GM12874 (cell line): ENCODE measurements at regions not wholly inside any gene's neighbourhood (a gene's known extent, or its start where the extent isn't known, plus 50 kb on each side); places are given as distances from the start of the nearest gene placed in this dataset.

Source experiments
- CTCF ChIP-seq: IDR thresholded peaks from 2 replicates; pipeline ENCODE4 v1.5.1; 2011; ENCODE audit warnings: low read depth, mild to moderate bottlenecking, control low read depth, low read length, moderate library complexity; ENCODE audit not compliant: insufficient read depth

- no peak for TF ChIP-seq CTCF
Measured at GRCh38 chr5:58115811-58116210, 344.1 kb downstream of the PLK2 start.

- no peak for TF ChIP-seq CTCF
Measured at GRCh38 chr5:58114324-58114723, 345.6 kb downstream of the PLK2 start.

DNA sequence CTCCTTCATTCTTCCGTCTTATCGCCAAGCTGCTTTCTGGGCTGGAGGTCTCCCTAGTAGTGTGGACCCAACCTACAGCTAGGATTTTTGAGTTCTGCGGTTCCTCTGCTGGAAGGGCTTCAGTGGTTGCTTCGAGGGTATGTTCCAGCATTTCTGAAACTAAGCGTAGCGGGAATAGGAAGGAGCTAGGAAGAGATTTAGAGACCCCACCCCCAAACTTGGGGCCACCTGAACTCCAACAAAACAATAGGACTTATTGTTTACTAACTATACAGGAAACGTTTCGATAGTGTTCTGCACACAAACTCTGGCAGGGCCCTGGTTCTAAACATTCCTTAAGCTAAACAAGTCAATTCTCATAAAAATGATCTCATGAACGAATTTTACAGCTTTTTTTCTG lies 346.7 kb downstream of the PLK2 start:
- no peak for TF ChIP-seq CTCF

DNA sequence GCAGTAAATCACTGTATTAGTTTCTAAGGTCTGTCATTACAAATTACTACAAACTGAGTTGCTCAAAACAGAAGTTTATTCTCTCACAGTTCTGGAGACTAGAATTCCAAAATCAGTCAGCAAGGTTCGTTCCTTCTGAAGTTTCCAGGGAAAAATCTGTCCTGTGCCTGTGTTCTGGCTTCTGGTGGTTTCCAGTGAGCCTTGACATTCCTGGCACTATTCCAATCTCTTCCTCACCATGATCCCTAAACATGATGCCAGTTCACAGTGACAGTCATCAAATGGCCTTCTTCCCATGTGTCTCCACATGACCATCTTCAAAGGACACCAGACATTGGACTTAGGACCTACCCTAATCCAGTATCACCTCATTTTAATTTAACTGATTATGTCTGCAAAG lies 351.4 kb downstream of the PLK2 start:
- TF ChIP-seq CTCF = no peak

GRCh38 chr5:58107704-58108103 lies 352.2 kb downstream of the PLK2 start:
- no peak for TF ChIP-seq CTCF

DNA sequence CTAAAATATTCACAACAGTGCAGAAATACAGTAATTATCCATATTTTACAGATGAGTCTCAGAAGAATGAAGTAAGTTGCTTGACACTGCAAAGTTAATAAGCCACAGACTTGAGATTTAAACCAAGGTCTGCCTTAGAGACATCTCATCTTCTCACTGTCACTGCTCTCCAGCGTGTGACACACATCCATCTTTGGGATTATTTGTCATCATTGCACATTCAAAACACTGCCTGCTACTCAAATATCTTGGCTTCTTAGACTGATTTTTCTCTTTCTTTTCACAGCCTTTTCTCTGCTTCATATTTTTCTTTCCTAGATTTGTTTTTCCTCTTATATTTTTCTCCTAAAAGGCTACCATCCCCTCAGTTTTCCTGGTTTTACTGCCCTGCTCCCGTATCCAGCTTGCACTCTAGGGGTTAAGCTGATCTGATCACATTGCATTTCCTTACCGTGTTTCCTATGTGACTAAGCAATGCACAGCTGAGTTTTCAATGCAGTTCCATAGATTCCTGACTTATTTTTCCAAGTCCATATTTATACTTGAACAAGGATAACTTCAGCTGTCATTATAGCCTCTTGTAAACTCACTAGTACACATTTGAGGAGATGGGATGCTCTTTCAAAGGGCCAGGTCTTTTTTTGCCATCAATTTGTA lies 353.0 kb downstream of the PLK2 start:
- TF ChIP-seq CTCF = no peak

GRCh38 chr5:58105836-58106235 lies 354.1 kb downstream of the PLK2 start:
- no peak for TF ChIP-seq CTCF

GRCh38 chr5:58099257-58099656 lies 360.6 kb downstream of the PLK2 start:
- no peak for TF ChIP-seq CTCF
